DMS 273 treated with DMSO at 0.1 percent for 48 hours (cell line): ENCODE measurements at regions not wholly inside any gene's neighbourhood (a gene's known extent, or its start where the extent isn't known, plus 50 kb on each side); places are given as distances from the start of the nearest gene placed in this dataset.

Experiments used
- DNase-seq: peaks from one replicate; lab custom pipeline; 2025; lab: John Stamatoyannopoulos, UW

DNA sequence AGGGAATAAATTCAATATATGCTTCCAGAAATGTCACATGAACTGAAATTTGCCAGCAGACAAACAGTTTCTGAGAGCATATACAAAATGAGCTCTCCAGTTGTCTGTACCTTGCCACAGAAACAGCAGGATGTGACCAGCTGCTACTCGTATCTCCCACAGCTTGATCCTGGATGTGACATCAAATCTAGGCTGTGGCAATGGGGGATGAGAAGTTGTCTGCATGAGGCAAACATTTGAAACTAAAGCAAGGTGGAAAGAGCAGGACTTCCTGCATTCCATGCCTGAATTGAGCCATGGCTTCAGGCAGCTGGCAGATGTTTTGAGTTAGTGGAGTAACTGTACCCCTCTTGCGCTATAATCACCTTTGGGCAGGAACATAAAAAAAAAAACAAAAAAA lies 1724.0 kb downstream of the RPA4 start:
- DNase-seq: no peak

GRCh38 chrX:98627645-98628044 lies 1743.9 kb downstream of the RPA4 start:
- no peak for DNase-seq

- DNase-seq: no peak
These were observed 1753.7 kb downstream of the RPA4 start for GRCh38 chrX:98637451-98637850.

DNA sequence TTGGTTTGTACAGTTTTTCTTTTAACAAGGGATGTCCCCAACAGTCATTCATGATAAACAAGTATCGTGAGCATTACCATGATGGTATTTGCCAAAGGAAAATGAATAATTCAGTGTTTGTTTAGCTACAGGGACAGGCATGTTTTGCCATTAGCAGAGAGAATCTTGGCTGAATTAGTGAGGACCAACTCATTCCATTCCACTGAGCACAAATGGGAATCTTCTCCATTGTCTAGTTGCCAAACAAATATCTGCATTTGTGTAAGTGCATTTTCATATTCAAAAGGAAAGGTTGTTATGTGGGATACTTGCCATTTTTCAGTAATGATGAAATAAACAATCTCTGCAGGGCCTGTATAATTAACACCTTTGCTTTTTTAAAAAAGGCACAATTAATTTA lies 1762.6 kb downstream of the RPA4 start:
- DNase-seq: no peak

GRCh38 chrX:98654565-98654964 lies 1755.5 kb downstream of the PCDH19 start:
- no peak for DNase-seq
